H1 (cell line): ENCODE measurements at regions not wholly inside any gene's neighbourhood (a gene's known extent, or its start where the extent isn't known, plus 50 kb on each side); places are given as distances from the start of the nearest gene placed in this dataset.

ENCODE experiments used
- CTCF ChIA-PET: fragments of 300-600 bp; sonication (Branson Sonifier 250); formaldehyde crosslinking; loops from one replicate; lab custom pipeline; 2021; ENCODE audit not compliant: partially characterized antibody; lab: Charles Lee
- POLR2A ChIA-PET: fragments of 300-600 bp; sonication (Branson Sonifier 250); formaldehyde crosslinking; loops from one replicate; lab custom pipeline; 2021; ENCODE audit warnings: inconsistent platforms; ENCODE audit not compliant: partially characterized antibody; lab: Charles Lee
- DNase-seq, 2 experiments: peaks; one replicate each; pipeline versions ENCODE4 v3.0.0 to v3.0.0-alpha.2; 2010 to 2022; ENCODE audit warnings: low spot score in 2 of 2, low read depth in 1 of 2, mixed read lengths in 1 of 2
- FAIRE-seq: peaks from 2 replicates; lab custom pipeline; 2011; peaks lifted over from hg19 to GRCh38; lab: Jason Lieb, UNC
- H2AFZ ChIP-seq: 2 replicates; pipeline ENCODE4 v1.8.1; 2012; ENCODE audit warnings: low read length, inconsistent platforms
- H2AK5ac ChIP-seq: 2 replicates; pipeline ENCODE4 v1.6.1; 2013; ENCODE audit warnings: low read depth, low read length
- H2BK120ac ChIP-seq: replicated peaks from 2 replicates; pipeline ENCODE3; 2013; ENCODE audit warnings: low read depth, low read length, inconsistent platforms
- H2BK12ac ChIP-seq: 2 replicates; pipeline ENCODE4 v1.6.1; 2013; ENCODE audit warnings: low read depth, low read length
- H2BK15ac ChIP-seq: 2 replicates; pipeline ENCODE4 v1.6.1; 2013; ENCODE audit warnings: low read length
- H2BK20ac ChIP-seq: 2 replicates; pipeline ENCODE4 v1.6.1; 2013; ENCODE audit warnings: low read length
- H2BK5ac ChIP-seq: 2 replicates; pipeline ENCODE4 v1.6.1; 2013; ENCODE audit warnings: low read depth, low read length
- H3K14ac ChIP-seq: 2 replicates; pipeline ENCODE4 v1.6.1; 2013; ENCODE audit warnings: inconsistent platforms; ENCODE audit not compliant: insufficient read length
- H3K18ac ChIP-seq: 2 replicates; pipeline ENCODE4 v1.6.1; 2013; ENCODE audit warnings: low read length; ENCODE audit errors: extremely low read depth
- H3K23ac ChIP-seq: 2 replicates; pipeline ENCODE4 v1.6.1; 2013; ENCODE audit warnings: inconsistent platforms; ENCODE audit not compliant: insufficient read length
- H3K23me2 ChIP-seq: 2 replicates; pipeline ENCODE4 v1.6.1; 2013; ENCODE audit warnings: low read depth, low read length
- H3K27ac ChIP-seq: 2 replicates; pipeline ENCODE4 v1.6.1; 2011; ENCODE audit warnings: low read depth, low read length, inconsistent platforms
- H3K27me3 ChIP-seq, 4 experiments: replicated peaks in 1 of 4; 1 replicate in 1 of 4; 2 replicates in 3 of 4; pipeline versions ENCODE4 v1.6.1 to v1.8.1; 2011 to 2013; ENCODE audit warnings: low read length in 3 of 4, mild to moderate bottlenecking in 3 of 4, inconsistent platforms in 2 of 4, mixed read lengths in 2 of 4, moderate library complexity in 1 of 4; ENCODE audit not compliant: control insufficient read depth in 3 of 4, insufficient read depth in 3 of 4; ENCODE audit errors: extremely low read depth in 1 of 4
- H3K36me3 ChIP-seq, 4 experiments: 2 replicates each; pipeline versions ENCODE4 v1.6.1 to v1.8.1; 2011 to 2013; ENCODE audit warnings: mild to moderate bottlenecking in 4 of 4, low read length in 3 of 4, moderate library complexity in 2 of 4, control low read depth in 1 of 4, inconsistent platforms in 1 of 4; ENCODE audit not compliant: insufficient read depth in 4 of 4, control insufficient read depth in 2 of 4
- H3K4ac ChIP-seq: replicated peaks from 2 replicates; pipeline ENCODE3; 2013; ENCODE audit warnings: low read length, low read depth, mixed read lengths, inconsistent platforms; ENCODE audit not compliant: insufficient read length
- H3K4me1 ChIP-seq, 4 experiments: replicated peaks in 1 of 4; 1 replicate in 1 of 4; 2 replicates in 3 of 4; pipeline versions ENCODE4 v1.6.1 to v1.8.1; 2011 to 2013; ENCODE audit warnings: low read length in 3 of 4, inconsistent platforms in 2 of 4, mixed read lengths in 1 of 4; ENCODE audit not compliant: insufficient read depth in 4 of 4, control insufficient read depth in 3 of 4
- H3K4me2 ChIP-seq, 2 experiments: 2 replicates each; pipeline versions ENCODE4 v1.6.1 to v1.8.1; 2011 to 2013; ENCODE audit warnings: low read depth in 2 of 2, low read length in 2 of 2, control low read depth in 1 of 2, inconsistent platforms in 1 of 2, mild to moderate bottlenecking in 1 of 2; ENCODE audit not compliant: insufficient read depth in 1 of 2
- H3K4me3 ChIP-seq, 4 experiments: fragments of 200-600, 300-600 bp in 1 of 4; sonication (generic), shearing (Covaris generic), sonication (Bioruptor Twin) in 1 of 4; 2 replicates each; pipeline versions ENCODE4 v1.5.1 to v1.8.1; 2011 to 2016; ENCODE audit warnings: low read length in 4 of 4, low read depth in 3 of 4, control low read depth in 2 of 4, inconsistent platforms in 2 of 4, mild to moderate bottlenecking in 2 of 4, mixed read lengths in 1 of 4, moderate library complexity in 1 of 4; ENCODE audit not compliant: insufficient read depth in 2 of 4; ENCODE audit errors: extremely low read depth in 1 of 4
- H3K56ac ChIP-seq: replicated peaks from 2 replicates; pipeline ENCODE3; 2013; ENCODE audit warnings: low read depth, mild to moderate bottlenecking, mixed read lengths, low read length, inconsistent platforms; ENCODE audit not compliant: insufficient read length
- H3K79me1 ChIP-seq: 2 replicates; pipeline ENCODE4 v1.6.1; 2013; ENCODE audit warnings: low read depth, low read length, control low read depth
- H3K79me2 ChIP-seq, 2 experiments: 2 replicates each; pipeline versions ENCODE4 v1.6.1 to v1.8.1; 2012 to 2013; ENCODE audit warnings: low read length in 2 of 2, mild to moderate bottlenecking in 2 of 2, inconsistent platforms in 1 of 2; ENCODE audit not compliant: insufficient read depth in 2 of 2, control insufficient read depth in 1 of 2
- H3K9ac ChIP-seq, 4 experiments: replicated peaks in 1 of 4; 1 replicate in 1 of 4; 2 replicates in 3 of 4; pipeline versions ENCODE4 v1.6.1 to v1.8.1; 2011 to 2013; ENCODE audit warnings: low read depth in 3 of 4, low read length in 3 of 4, control low read depth in 2 of 4, mild to moderate bottlenecking in 2 of 4, moderate library complexity in 2 of 4, inconsistent platforms in 1 of 4; ENCODE audit errors: extremely low read depth in 1 of 4
- H3K9me3 ChIP-seq, 2 experiments: 2 replicates each; pipeline versions ENCODE4 v1.6.1 to v1.8.1; 2012 to 2013; ENCODE audit warnings: mild to moderate bottlenecking in 2 of 2, moderate library complexity in 2 of 2, control low read depth in 1 of 2, inconsistent platforms in 1 of 2, low read depth in 1 of 2, low read length in 1 of 2, mixed read lengths in 1 of 2; ENCODE audit not compliant: insufficient read depth in 2 of 2
- H4K20me1 ChIP-seq, 2 experiments: replicated peaks in 1 of 2; 2 replicates each; pipeline versions ENCODE3 to v1.8.1; 2011 to 2013; ENCODE audit warnings: inconsistent platforms in 2 of 2, low read length in 2 of 2, mild to moderate bottlenecking in 1 of 2; ENCODE audit not compliant: insufficient read depth in 2 of 2, control insufficient read depth in 1 of 2
- H4K5ac ChIP-seq: 2 replicates; pipeline ENCODE4 v1.6.1; 2013; ENCODE audit warnings: low read length, low read depth, mixed read lengths, inconsistent platforms; ENCODE audit not compliant: insufficient read length
- H4K8ac ChIP-seq: 2 replicates; pipeline ENCODE4 v1.8.0; 2013; ENCODE audit warnings: mild to moderate bottlenecking, moderate library complexity, low read length, inconsistent platforms; ENCODE audit not compliant: insufficient read depth; ENCODE audit errors: extremely low read depth
- H4K91ac ChIP-seq: replicated peaks from 2 replicates; pipeline ENCODE3; 2013; ENCODE audit warnings: low read length, mixed read lengths, inconsistent platforms; ENCODE audit not compliant: insufficient read length
- ASH2L ChIP-seq: fragments of 200-600, 300-600 bp; sonication (generic); IDR thresholded peaks from one replicate; pipeline ENCODE4 v1.7.1; 2017; ENCODE audit warnings: low read length
- CHD1 ChIP-seq: IDR thresholded peaks from 2 replicates; pipeline ENCODE4 v1.6.1; 2012; ENCODE audit warnings: low read depth, low read length, improper control_type of control experiment
- MAFK ChIP-seq: IDR thresholded peaks from 2 replicates; pipeline ENCODE4 v1.6.1; 2012; ENCODE audit warnings: low read depth, mild to moderate bottlenecking, improper control_type of control experiment, low read length
- NRF1 ChIP-seq: IDR thresholded peaks from 2 replicates; pipeline ENCODE4 v1.6.1; 2011; ENCODE audit warnings: mild to moderate bottlenecking, low read depth, low read length, improper control_type of control experiment
- SP1 ChIP-seq: IDR thresholded peaks from 2 replicates; pipeline ENCODE4 v1.6.1; 2011; ENCODE audit warnings: low read depth, low read length
- WGBS, 2 experiments: shearing (Covaris generic) in 1 of 2; methylation state at CpG; one replicate each; pipeline versions ENCODE4 v1.1.6 to v1.1.7; 2013 to 2015; ENCODE audit warnings: low lambda C conversion rate in 2 of 2, mixed read lengths in 2 of 2, inconsistent platforms in 1 of 2, low coverage in 1 of 2, missing lambda C conversion rate in 1 of 2; ENCODE audit not compliant: insufficient replicate concordance in 2 of 2, insufficient coverage in 1 of 2, insufficient read length in 1 of 2; ENCODE audit errors: extremely low coverage in 1 of 2, missing lambda C conversion rate in 1 of 2; 5-methylcytosine and 5-hydroxymethylcytosine counted together

GRCh38 chr1:213908521-213908920 is 79.3 kb upstream of the PROX1 start:
- no peak overlapping the region for H3K14ac ChIP-seq
- H3K4me3 ChIP-seq: no peak overlapping the region
- H4K8ac ChIP-seq: no peak overlapping the region
- H3K4me2 ChIP-seq: no peak overlapping the region
- CTCF ChIA-PET: interaction anchor here (1.0 kb wide), 1 partner anchor 24 kb away, joined by 4 read pairs; no protein-coding TSS in a partner anchor
- FAIRE-seq (no peak), DNase-seq (no peak)
- H3K23ac ChIP-seq: no peak overlapping the region
- no peaks in the 10 kb centered on the region for H3K4me1 ChIP-seq
- no peaks in the 10 kb centered on the region for H4K20me1 ChIP-seq
- no peak overlapping the region for H2BK12ac ChIP-seq
- no peak overlapping the region for H4K91ac ChIP-seq
- no peaks in the 10 kb centered on the region for H3K27me3 ChIP-seq
- H3K23me2 ChIP-seq: no peaks in the 10 kb centered on the region
- WGBS, 2 experiments: 94% methylated on average over 4 of the region's 4 CpGs; no CpG with 5 or more reads in 1 of the 2 experiments
- H3K56ac ChIP-seq: no peak overlapping the region
- no peak overlapping the region for H3K27ac ChIP-seq
- H3K9ac ChIP-seq: no peak overlapping the region
- no peak overlapping the region for H2BK20ac ChIP-seq
- H3K4ac ChIP-seq: no peak overlapping the region
- H3K9me3 ChIP-seq: no peaks in the 10 kb centered on the region
- POLR2A ChIA-PET: no interaction called here
- H4K5ac ChIP-seq: no peak overlapping the region
- H3K79me2 ChIP-seq: no peaks in the 10 kb centered on the region
- H3K18ac ChIP-seq: no peak overlapping the region
- H3K36me3 ChIP-seq: no peaks in the 10 kb centered on the region
- no peak overlapping the region for H2BK15ac ChIP-seq
- no peaks in the 10 kb centered on the region for H3K79me1 ChIP-seq
- H2BK120ac ChIP-seq: no peak overlapping the region
- no peak overlapping the region for H2AFZ ChIP-seq
- no peak overlapping the region for H2AK5ac ChIP-seq
- no peak overlapping the region for H2BK5ac ChIP-seq
- TF ChIP-seq SP1: no peak
- TF ChIP-seq CHD1: no peak
- no peak for TF ChIP-seq ASH2L
- TF ChIP-seq MAFK: no peak
- no peak for TF ChIP-seq NRF1
